Nephron progenitor cell (in vitro differentiated cells): ENCODE measurements at regions not wholly inside any gene's neighbourhood (a gene's known extent, or its start where the extent isn't known, plus 50 kb on each side); places are given as distances from the start of the nearest gene placed in this dataset.

Source experiments
- DNase-seq: peaks from one replicate; pipeline ENCODE4 v3.0.0; 2021
- H3K27ac Mint-ChIP-seq: 2 replicates; pipeline ENCODE4 v1.8.0; 2021; ENCODE audit warnings: mild to moderate bottlenecking, moderate library complexity, mixed read lengths
- H3K27me3 Mint-ChIP-seq: 2 replicates; pipeline ENCODE4 v1.8.0; 2021; ENCODE audit warnings: mild to moderate bottlenecking, low read depth, mixed read lengths; ENCODE audit not compliant: poor library complexity
- H3K36me3 Mint-ChIP-seq: 2 replicates; pipeline ENCODE4 v1.8.0; 2021; ENCODE audit warnings: low read depth, mixed read lengths
- H3K4me1 Mint-ChIP-seq: 2 replicates; pipeline ENCODE4 v1.8.0; 2021; ENCODE audit warnings: mixed read lengths
- H3K4me3 Mint-ChIP-seq: 2 replicates; pipeline ENCODE4 v1.8.0; 2021; ENCODE audit warnings: mild to moderate bottlenecking, moderate library complexity, mixed read lengths
- H3K9me3 Mint-ChIP-seq: 2 replicates; pipeline ENCODE4 v1.8.0; 2021; ENCODE audit warnings: mild to moderate bottlenecking, moderate library complexity, mixed read lengths
- CTCF ChIP-seq: fragments of 200-600 bp; sonication (generic); IDR thresholded peaks from 2 replicates; pipeline ENCODE4 v1.5.0; 2021; ENCODE audit warnings: antibody characterized with exemption

DNA sequence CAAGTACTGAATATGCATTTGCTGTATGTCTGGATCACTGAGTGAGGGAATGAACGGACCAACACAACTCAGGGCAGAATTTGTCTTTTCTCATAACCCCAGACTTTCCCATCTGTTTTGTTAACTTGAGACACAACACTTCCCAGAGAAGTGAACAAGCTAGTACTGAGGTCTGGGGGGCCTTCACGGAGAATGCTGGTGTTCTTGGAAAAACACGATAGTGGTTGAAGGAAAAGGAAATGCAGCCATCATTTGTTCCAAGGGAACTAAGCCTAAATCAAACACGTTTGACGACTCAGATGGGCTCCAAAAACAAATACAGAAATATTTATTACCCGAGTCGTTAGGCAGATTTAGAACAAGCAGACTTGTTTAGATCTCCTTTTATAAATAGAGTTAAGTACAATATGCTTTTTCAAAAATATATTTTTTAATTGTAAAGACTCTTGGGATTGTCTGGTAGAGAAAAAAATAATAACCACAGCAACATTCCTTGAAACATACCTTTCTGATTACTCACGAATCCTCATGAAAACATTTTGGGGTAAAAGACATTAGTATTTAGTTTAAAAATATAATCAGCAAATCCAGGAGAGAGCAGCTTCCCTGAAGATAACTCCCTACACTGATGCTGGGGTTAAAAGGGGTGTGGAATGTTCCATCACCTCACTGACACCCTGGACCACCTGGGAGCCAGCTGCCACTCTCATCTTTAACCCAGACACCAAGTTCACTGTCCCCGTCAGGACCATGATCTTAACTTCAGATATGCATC lies 427.7 kb upstream of the RUNX1 start:
- no peak for DNase-seq
- no peak for TF ChIP-seq CTCF
- peaks cover 5% of the 10 kb centered on the region for H3K4me1 Mint-ChIP-seq
- H3K27ac Mint-ChIP-seq, result no peak overlapping the region
- no peaks in the 10 kb centered on the region for H3K36me3 Mint-ChIP-seq
- H3K27me3 Mint-ChIP-seq, result peaks cover 3% of the 10 kb centered on the region
- H3K9me3 Mint-ChIP-seq, result peaks cover 19% of the 10 kb centered on the region
- no peak overlapping the region for H3K4me3 Mint-ChIP-seq

- Mint-ChIP-seq H3K27me3 (peaks cover 3% of the 10 kb centered on the region), H3K27ac (no peak overlapping the region), H3K4me3 (no peak overlapping the region), H3K4me1 (peaks cover 12% of the 10 kb centered on the region), H3K9me3 (peaks cover 19% of the 10 kb centered on the region), H3K36me3 (no peaks in the 10 kb centered on the region)
- no peak for DNase-seq
- TF ChIP-seq CTCF, result no peak
These were observed 426.7 kb upstream of the RUNX1 start for GRCh38 chr21:35475762-35476161.

DNA sequence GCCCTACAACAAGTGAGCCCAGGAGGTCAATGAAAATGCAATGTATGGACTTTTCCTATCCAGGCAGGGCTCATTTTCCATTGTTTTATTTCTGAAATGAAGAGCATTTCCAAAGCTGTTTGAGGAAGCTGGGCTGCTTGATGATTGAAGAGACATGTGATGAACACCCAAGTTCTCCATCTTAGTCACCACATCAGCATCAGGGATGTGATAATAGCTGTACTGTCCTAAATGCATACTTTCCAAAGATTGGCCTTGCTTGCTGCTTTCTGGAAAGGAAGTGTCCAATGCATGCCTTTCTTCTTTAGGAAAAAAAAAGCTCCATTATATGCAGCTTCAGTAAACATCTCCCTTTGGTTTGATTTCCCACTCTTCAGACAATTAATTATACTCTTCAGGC lies 425.9 kb upstream of the RUNX1 start:
- H3K27ac Mint-ChIP-seq, result no peak overlapping the region
- peaks cover 16% of the 10 kb centered on the region for H3K4me1 Mint-ChIP-seq
- no peaks in the 10 kb centered on the region for H3K36me3 Mint-ChIP-seq
- peaks cover 2% of the 10 kb centered on the region for H3K27me3 Mint-ChIP-seq
- TF ChIP-seq CTCF, result no peak
- peaks cover 15% of the 10 kb centered on the region for H3K9me3 Mint-ChIP-seq
- no peak for DNase-seq
- no peak overlapping the region for H3K4me3 Mint-ChIP-seq

DNA sequence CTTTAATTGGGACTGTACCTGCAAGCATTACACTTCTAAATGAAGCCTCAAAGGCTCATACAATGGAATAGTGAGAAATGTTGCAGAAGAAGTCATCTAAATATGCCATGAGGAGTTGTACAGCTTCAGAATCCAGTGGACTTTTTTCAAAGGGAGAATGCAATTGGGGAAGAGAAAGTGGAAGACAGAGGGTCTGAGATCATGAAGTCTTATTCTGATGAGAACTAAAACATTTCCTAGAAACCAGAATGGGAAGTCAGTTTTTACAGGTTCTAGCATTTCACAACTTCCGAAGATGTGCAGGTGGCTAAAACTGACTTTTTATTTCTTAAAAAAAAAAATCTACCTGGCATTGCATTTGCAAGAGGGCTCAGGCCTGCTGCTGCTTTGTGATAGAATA lies 424.4 kb upstream of the RUNX1 start:
- H3K4me3 Mint-ChIP-seq, result no peak overlapping the region
- peaks cover 16% of the 10 kb centered on the region for H3K4me1 Mint-ChIP-seq
- H3K27ac Mint-ChIP-seq, result no peak overlapping the region
- H3K9me3 Mint-ChIP-seq, result peaks cover under 1% of the 10 kb centered on the region
- no peak for DNase-seq
- no peak for TF ChIP-seq CTCF
- no peaks in the 10 kb centered on the region for H3K27me3 Mint-ChIP-seq
- no peaks in the 10 kb centered on the region for H3K36me3 Mint-ChIP-seq

DNA sequence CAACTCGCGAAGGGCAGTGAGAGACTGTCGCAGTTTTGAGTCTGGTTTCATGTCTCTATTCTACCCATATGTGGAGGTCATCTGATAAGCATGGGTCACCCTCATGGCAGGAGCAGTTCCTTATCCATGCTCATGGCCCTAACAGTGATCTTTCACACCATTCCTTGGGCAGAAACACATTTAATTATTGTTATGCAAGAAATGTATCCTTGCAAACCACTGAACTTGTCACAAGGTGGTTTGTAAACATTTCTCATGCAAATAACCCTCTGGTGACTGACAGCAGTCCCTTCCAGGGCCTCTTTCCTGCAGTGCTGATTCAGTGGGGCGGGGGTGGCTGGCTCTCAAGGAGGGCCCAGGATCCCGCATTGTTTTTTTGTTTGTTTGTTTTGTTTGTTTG lies 421.4 kb upstream of the RUNX1 start:
- DNase-seq, result no peak
- Mint-ChIP-seq H3K4me3 (no peak overlapping the region), H3K27ac (no peak overlapping the region), H3K9me3 (peaks cover 6% of the 10 kb centered on the region), H3K36me3 (no peaks in the 10 kb centered on the region), H3K27me3 (no peaks in the 10 kb centered on the region), H3K4me1 (peaks cover 12% of the 10 kb centered on the region)
- no peak for TF ChIP-seq CTCF

DNA sequence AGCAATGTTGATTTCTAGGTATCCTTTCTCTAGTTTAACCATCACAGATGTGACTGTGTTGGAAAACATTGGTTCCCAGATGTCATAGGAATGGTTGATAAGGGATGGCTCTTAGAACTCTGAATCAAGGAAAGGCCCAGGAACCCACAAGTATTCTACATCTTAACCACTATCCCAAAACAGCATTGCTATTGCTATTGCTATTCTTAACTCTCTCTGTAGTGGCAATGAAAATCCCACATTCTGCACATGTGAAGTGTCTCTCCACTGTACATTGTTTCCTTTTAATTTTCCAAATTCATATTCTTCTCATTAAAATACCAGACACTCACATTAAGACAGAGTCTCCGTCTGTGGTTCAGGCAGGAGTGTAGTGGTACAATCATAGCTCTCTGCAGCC lies 420.4 kb upstream of the RUNX1 start:
- Mint-ChIP-seq H3K9me3 (peaks cover 6% of the 10 kb centered on the region), H3K4me1 (peaks cover 12% of the 10 kb centered on the region), H3K27me3 (no peaks in the 10 kb centered on the region), H3K4me3 (no peak overlapping the region), H3K27ac (no peak overlapping the region), H3K36me3 (no peaks in the 10 kb centered on the region)
- TF ChIP-seq CTCF, result no peak
- no peak for DNase-seq
